GM18498 (cell line): ENCODE measurements at regions not wholly inside any gene's neighbourhood (a gene's known extent, or its start where the extent isn't known, plus 50 kb on each side); places are given as distances from the start of the nearest gene placed in this dataset.

Source experiments
- ATAC-seq: cut with Tn5 transposase; IDR thresholded peaks from one replicate; pipeline ENCODE4 v1.9.1; 2021; ENCODE audit warnings: mild to moderate bottlenecking, moderate library complexity; ENCODE audit not compliant: unreplicated experiment

DNA sequence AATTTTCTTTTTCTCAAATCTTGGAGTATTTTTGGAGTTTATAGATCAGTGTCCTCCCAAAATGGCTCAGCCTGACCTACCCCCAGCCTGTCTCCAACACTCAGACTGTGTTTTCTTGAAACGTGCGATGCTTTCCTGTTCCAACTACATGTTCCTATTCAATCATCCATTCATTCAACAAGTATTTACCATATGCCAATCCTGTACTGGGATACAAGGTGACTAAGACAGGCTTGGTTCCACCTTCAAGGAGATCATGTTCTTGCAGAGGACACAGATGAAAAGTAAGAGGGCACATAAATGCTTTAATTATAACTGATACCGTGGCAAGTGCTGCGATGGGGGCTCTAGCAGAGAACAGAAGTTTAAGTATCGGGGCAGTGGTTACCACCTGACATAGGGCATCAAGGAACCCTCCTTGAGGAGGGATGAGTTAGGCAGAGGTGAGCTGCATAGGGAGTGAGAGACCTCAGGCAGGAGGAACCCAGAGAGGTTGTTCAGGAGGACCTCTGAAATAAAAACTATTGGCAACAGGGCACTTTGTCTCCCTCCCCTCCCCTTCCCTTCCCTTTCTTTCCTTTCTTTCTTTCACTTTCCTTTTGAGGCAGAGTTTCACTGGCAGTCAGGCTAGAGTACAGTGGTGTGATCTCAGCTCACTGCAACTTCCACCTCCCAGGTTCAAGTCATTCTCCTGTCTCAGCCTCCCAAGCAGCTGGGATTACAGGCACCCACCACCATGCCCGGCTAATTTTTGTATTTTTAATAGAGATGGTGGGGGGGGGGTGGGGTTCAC lies 469.0 kb downstream of the EPHA4 start:
- no peak for ATAC-seq

DNA sequence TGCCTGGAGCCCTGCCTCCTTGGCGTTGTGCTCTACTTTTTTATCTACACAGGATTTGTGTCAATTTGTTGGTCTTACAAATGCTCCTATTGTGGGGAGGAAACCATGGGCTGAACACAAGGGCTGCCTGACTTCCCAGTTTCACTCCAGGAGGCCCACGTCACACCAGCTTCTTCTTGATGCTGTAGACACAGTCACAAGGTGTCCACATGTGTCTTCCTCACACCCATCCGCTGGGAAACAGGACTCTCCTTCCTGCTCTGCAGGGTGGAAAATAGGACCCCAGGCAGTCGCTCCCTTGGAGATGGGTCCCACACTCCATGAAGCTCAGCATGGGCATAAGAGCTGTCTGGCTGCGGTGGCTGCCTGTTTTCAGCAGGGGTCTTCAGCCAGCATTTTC lies 468.2 kb downstream of the EPHA4 start:
- ATAC-seq, result no peak

DNA sequence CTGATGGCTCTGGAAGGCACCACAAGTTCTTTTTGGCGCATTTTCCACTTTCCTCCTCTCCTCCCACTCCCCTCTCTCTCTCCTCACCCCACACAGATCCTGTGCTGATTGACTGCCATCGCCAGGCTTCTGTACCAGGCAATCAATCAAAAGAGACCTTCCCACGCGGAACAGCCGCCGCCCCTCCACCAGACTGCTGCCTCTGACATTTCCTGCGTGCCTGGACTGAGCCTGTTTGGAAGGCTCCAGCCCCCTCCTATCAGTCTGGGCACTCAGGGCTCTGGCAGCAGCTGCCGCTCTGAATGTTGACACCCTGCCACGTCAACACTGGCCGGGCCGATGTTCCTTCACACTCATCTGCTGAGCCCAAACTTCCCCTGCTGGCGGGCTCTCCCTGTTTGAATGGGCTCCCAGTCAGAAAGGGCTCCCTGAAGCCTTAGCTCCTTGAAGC lies 467.7 kb downstream of the EPHA4 start:
- ATAC-seq, result no peak

GRCh38 chr2:221106241-221106640 lies 465.9 kb downstream of the EPHA4 start:
- no peak for ATAC-seq

GRCh38 chr2:221107424-221107823 lies 464.7 kb downstream of the EPHA4 start:
- ATAC-seq, result no peak

GRCh38 chr2:221109552-221109951 lies 462.6 kb downstream of the EPHA4 start:
- ATAC-seq, result no peak

GRCh38 chr2:221111739-221112138 lies 460.4 kb downstream of the EPHA4 start:
- ATAC-seq, result no peak

GRCh38 chr2:221112744-221113143 lies 459.4 kb downstream of the EPHA4 start:
- ATAC-seq, result no peak

- no peak for ATAC-seq
These were observed 456.2 kb downstream of the EPHA4 start for GRCh38 chr2:221115944-221116343.

DNA sequence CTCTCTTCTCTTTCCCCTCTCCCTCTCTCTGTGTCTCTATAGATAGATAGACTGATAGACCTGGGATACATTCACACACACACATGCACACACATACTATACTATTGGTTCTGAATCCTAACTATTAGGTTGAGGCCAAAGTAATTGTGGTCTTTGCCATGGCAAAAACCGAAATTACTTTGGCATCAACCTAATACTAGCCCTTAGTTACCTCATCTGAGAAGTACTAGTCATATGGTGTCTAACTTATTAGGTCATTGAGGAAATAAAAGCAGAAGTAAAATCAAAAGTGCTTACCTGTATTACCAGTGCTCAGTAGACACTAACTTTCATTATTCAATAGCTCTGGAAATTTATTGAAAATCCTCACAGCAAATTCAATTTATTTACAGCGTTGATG lies 451.5 kb downstream of the EPHA4 start:
- peak; percentile 78 for ATAC-seq

GRCh38 chr2:221123396-221123795 lies 448.7 kb downstream of the EPHA4 start:
- no peak for ATAC-seq

GRCh38 chr2:221124532-221125240 lies 447.4 kb downstream of the EPHA4 start:
- ATAC-seq, result no peak

DNA sequence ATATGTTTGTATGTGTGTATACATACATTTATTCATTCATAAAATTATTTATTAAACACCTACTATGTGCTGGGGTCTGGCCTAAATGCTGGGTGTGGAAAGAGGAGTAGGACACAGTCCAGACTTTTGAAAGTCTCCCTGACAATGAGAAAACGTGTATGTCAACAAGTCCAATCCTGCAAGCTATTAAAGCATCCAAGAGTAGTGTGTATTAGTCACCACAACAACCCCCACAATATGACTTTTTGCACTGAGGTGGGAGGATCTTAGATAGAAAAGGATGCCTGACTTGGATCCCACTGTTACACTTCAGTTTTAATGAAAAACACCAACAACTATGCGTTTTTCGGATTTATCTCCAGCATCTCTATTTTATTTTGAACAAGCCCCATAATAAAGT lies 446.4 kb downstream of the EPHA4 start:
- no peak for ATAC-seq

GRCh38 chr2:221129657-221130056 lies 442.4 kb downstream of the EPHA4 start:
- no peak for ATAC-seq

DNA sequence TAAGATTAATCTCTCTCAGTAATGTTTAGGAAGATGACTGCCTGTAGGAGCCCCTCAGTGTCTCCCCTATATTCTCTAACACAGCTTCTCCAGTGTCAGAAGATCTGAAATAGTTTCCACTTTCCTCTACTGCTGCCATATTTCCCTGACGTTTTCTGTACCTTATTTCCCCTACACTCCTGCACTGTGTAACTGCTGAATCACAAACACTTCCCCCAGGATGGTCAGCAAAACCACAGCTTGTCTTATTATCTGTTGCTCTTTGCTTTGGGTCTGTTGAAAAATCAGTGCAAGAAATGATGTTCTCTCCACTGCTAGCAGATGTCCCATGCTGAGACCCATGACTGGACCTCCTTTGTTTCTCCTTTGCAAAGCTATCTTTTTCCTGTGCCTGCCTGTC lies 441.7 kb downstream of the EPHA4 start:
- no peak for ATAC-seq

GRCh38 chr2:221133941-221134340 lies 438.2 kb downstream of the EPHA4 start:
- ATAC-seq, result no peak

GRCh38 chr2:221134718-221135117 lies 437.4 kb downstream of the EPHA4 start:
- ATAC-seq, result peak; percentile 39

- ATAC-seq, result no peak
These were observed 436.4 kb downstream of the EPHA4 start for GRCh38 chr2:221135699-221136098.

- no peak for ATAC-seq
These were observed 434.7 kb downstream of the EPHA4 start for GRCh38 chr2:221137385-221137784.

GRCh38 chr2:221142341-221142740 lies 429.8 kb downstream of the EPHA4 start:
- no peak for ATAC-seq

DNA sequence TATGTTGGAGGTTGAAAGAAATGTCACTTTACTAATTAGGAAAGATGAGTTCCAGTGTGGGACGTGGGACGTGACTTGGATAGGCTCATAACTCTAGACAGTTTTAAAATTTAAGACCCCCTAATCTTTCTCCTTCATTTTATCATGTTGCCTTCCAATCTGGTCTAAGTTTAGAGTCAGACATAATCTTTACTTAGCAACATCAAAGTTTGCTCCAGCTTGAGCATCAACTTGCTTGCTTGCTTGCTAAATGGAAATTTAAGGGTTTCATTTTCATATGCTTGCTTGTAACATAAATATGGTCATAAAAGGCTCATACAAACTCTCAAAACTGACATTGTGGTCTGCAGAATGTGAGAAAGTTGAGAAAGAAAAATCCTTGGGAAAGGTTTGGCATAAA lies 428.9 kb downstream of the EPHA4 start:
- no peak for ATAC-seq

GRCh38 chr2:221144909-221145308 lies 427.2 kb downstream of the EPHA4 start:
- no peak for ATAC-seq
